KMS-11 (cell line): ENCODE measurements at regions not wholly inside any gene's neighbourhood (a gene's known extent, or its start where the extent isn't known, plus 50 kb on each side); places are given as distances from the start of the nearest gene placed in this dataset.

ENCODE experiments used
- H2AFZ ChIP-seq: fragments of 200-600 bp; sonication (generic); 2 replicates; pipeline ENCODE4 v1.6.1; 2016; ENCODE audit warnings: antibody characterized with exemption, mixed run types, low read depth
- H3K27ac ChIP-seq: fragments of 200-600 bp; sonication (generic); 2 replicates; pipeline ENCODE4 v1.6.1; 2016; ENCODE audit warnings: mild to moderate bottlenecking, mixed run types
- H3K27me3 ChIP-seq: fragments of 200-600 bp; sonication (generic); 2 replicates; pipeline ENCODE4 v1.6.1; 2017; ENCODE audit warnings: mild to moderate bottlenecking, low read depth, mixed run types, moderate library complexity; ENCODE audit not compliant: insufficient read depth
- H3K36me3 ChIP-seq: fragments of 200-600 bp; sonication (generic); 2 replicates; pipeline ENCODE4 v1.6.1; 2017; ENCODE audit warnings: mild to moderate bottlenecking, mixed run types; ENCODE audit not compliant: insufficient read depth
- H3K4me1 ChIP-seq: fragments of 200-600 bp; sonication (generic); 2 replicates; pipeline ENCODE4 v1.6.1; 2016; ENCODE audit warnings: mild to moderate bottlenecking, low read depth, mixed run types; ENCODE audit not compliant: poor library complexity, severe bottlenecking
- H3K4me2 ChIP-seq: fragments of 200-600 bp; sonication (generic); 2 replicates; pipeline ENCODE4 v1.7.0; 2016; ENCODE audit warnings: mild to moderate bottlenecking, mixed run types
- H3K4me3 ChIP-seq: fragments of 200-600 bp; sonication (generic); IDR thresholded peaks from 2 replicates; pipeline ENCODE4 v1.6.1; 2017; ENCODE audit warnings: low read depth, low read length, mixed read lengths; ENCODE audit not compliant: insufficient read depth
- H3K79me2 ChIP-seq: fragments of 200-600 bp; sonication (generic); 2 replicates; pipeline ENCODE4 v1.6.1; 2016; ENCODE audit warnings: low read depth, mixed run types; ENCODE audit not compliant: insufficient read depth
- H3K9ac ChIP-seq: fragments of 200-600 bp; sonication (generic); 2 replicates; pipeline ENCODE4 v1.6.1; 2016; ENCODE audit warnings: mild to moderate bottlenecking, mixed run types
- H4K20me1 ChIP-seq: fragments of 200-600 bp; sonication (generic); 2 replicates; pipeline ENCODE4 v1.6.1; 2016; ENCODE audit warnings: mild to moderate bottlenecking, mixed run types; ENCODE audit not compliant: insufficient read depth
- TF ChIP-seq, protein P1 (sequence below): fragments of 200-600 bp; sonication (generic); conservative IDR thresholded peaks from 2 replicates; pipeline ENCODE4 v1.6.1; 2017; ENCODE audit warnings: low read depth, mild to moderate bottlenecking, antibody characterized with exemption, low read length, moderate library complexity, mixed read lengths

GRCh38 chr7:156465186-156465585 is 175.4 kb upstream of the RNF32 start:
- TF ChIP-seq, protein P1, sequence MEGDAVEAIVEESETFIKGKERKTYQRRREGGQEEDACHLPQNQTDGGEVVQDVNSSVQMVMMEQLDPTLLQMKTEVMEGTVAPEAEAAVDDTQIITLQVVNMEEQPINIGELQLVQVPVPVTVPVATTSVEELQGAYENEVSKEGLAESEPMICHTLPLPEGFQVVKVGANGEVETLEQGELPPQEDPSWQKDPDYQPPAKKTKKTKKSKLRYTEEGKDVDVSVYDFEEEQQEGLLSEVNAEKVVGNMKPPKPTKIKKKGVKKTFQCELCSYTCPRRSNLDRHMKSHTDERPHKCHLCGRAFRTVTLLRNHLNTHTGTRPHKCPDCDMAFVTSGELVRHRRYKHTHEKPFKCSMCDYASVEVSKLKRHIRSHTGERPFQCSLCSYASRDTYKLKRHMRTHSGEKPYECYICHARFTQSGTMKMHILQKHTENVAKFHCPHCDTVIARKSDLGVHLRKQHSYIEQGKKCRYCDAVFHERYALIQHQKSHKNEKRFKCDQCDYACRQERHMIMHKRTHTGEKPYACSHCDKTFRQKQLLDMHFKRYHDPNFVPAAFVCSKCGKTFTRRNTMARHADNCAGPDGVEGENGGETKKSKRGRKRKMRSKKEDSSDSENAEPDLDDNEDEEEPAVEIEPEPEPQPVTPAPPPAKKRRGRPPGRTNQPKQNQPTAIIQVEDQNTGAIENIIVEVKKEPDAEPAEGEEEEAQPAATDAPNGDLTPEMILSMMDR, result no peak
- H2AFZ ChIP-seq, result no peak overlapping the region
- H4K20me1 ChIP-seq, result no peaks in the 10 kb centered on the region
- no peak overlapping the region for H3K4me3 ChIP-seq
- H3K4me1 ChIP-seq, result no peaks in the 10 kb centered on the region
- no peak overlapping the region for H3K9ac ChIP-seq
- H3K27me3 ChIP-seq, result no peaks in the 10 kb centered on the region
- H3K27ac ChIP-seq, result no peak overlapping the region
- no peak overlapping the region for H3K4me2 ChIP-seq
- no peaks in the 10 kb centered on the region for H3K79me2 ChIP-seq
- no peaks in the 10 kb centered on the region for H3K36me3 ChIP-seq

DNA sequence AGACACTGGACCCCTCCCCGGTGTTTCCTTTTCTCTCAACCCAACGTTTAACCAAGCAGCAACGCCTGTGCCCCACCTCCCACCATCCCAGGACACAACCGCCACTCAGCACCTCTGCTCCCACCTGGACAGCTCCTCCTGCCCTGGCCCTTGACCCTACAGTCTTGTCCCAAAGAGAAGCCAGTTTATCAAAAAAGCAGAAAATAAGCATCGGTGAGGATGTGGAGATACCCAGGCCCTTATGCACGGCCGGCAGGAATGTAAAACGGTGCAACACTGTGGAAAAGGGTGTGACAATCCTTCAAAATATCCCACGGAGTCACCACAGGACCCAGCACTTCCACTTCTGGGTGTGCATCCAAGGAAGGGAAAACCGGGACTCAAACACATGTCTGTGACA is 176.2 kb upstream of the RNF32 start:
- Histone ChIP-seq H4K20me1 (no peaks in the 10 kb centered on the region), H3K27me3 (no peaks in the 10 kb centered on the region), H3K27ac (no peak overlapping the region), H3K79me2 (no peaks in the 10 kb centered on the region), H3K36me3 (no peaks in the 10 kb centered on the region), H3K9ac (no peak overlapping the region), H3K4me3 (no peak overlapping the region), H3K4me1 (no peaks in the 10 kb centered on the region), H3K4me2 (no peak overlapping the region), H2AFZ (no peak overlapping the region)
- TF ChIP-seq, protein P1, result no peak

DNA sequence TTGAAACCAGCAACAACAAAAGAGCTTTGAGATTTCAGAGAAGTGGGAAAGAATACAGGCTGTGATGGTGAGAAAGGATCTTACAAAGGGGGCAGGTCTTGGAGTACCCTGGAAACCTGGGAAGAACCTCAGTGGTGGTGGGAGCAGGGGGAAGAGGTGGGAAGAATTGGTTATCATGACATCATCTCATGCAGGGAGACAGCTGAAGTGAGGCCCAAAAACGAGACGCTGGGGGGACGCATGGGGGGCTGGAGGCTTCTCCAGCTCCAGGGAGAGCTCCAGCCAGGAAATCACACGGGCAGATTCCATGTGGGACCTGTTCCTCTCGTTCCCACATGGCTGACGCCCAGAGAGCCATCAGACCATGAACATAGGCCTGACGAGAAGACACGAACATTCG is 177.3 kb upstream of the RNF32 start:
- Histone ChIP-seq H3K27ac (no peak overlapping the region), H3K9ac (no peak overlapping the region), H3K27me3 (no peaks in the 10 kb centered on the region), H3K4me3 (no peak overlapping the region), H3K36me3 (no peaks in the 10 kb centered on the region), H3K79me2 (no peaks in the 10 kb centered on the region), H3K4me1 (no peaks in the 10 kb centered on the region), H3K4me2 (no peak overlapping the region), H4K20me1 (no peaks in the 10 kb centered on the region), H2AFZ (no peak overlapping the region)
- TF ChIP-seq, protein P1, result no peak

DNA sequence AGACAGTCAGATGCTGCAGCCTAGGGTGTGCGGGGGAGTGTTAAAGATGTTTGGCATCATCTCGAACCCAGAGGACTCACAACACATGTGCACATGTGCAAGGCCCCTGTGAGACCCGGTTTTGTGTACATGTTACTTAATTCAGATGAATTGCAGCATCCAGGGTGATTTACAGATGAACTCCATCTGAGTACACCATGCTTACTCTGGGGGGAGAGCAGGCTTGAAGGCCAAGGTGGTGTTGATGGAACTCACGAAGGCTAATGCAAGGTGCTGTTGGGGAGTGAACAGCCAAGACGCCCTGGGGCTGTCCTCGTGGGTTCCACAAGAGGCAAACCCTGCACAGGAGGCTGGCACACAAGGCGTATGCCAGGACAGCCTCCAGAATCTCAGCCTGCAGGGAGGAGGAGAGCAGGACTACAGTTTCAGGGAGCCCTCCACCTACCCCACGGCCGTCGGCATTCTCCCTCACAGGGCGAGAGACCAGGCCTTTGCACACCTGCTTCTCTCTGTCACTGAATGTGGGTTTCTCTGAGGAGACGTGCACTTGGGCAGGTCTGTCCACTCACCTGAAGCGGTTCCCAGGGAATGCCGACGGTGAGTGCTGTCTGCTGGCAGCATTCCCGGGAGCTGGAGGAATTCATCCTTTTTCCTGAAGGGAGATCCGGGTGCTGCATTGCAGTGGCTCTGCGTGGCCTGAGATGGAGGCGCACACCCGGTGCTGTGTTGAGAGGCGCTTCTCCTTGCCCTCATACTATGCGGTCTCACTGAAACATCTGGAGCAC is 178.5 kb upstream of the RNF32 start:
- no peaks in the 10 kb centered on the region for H3K79me2 ChIP-seq
- no peak overlapping the region for H3K27ac ChIP-seq
- no peaks in the 10 kb centered on the region for H3K4me1 ChIP-seq
- no peaks in the 10 kb centered on the region for H3K36me3 ChIP-seq
- TF ChIP-seq, protein P1, result no peak
- no peaks in the 10 kb centered on the region for H4K20me1 ChIP-seq
- H3K9ac ChIP-seq, result no peak overlapping the region
- no peaks in the 10 kb centered on the region for H3K27me3 ChIP-seq
- H3K4me2 ChIP-seq, result no peak overlapping the region
- H2AFZ ChIP-seq, result no peak overlapping the region
- H3K4me3 ChIP-seq, result no peak overlapping the region
